ENCODE measurements at regions not wholly inside any gene's neighbourhood (a gene's known extent, or its start where the extent isn't known, plus 50 kb on each side); places are given as distances from the start of the nearest gene placed in this dataset.

DNA sequence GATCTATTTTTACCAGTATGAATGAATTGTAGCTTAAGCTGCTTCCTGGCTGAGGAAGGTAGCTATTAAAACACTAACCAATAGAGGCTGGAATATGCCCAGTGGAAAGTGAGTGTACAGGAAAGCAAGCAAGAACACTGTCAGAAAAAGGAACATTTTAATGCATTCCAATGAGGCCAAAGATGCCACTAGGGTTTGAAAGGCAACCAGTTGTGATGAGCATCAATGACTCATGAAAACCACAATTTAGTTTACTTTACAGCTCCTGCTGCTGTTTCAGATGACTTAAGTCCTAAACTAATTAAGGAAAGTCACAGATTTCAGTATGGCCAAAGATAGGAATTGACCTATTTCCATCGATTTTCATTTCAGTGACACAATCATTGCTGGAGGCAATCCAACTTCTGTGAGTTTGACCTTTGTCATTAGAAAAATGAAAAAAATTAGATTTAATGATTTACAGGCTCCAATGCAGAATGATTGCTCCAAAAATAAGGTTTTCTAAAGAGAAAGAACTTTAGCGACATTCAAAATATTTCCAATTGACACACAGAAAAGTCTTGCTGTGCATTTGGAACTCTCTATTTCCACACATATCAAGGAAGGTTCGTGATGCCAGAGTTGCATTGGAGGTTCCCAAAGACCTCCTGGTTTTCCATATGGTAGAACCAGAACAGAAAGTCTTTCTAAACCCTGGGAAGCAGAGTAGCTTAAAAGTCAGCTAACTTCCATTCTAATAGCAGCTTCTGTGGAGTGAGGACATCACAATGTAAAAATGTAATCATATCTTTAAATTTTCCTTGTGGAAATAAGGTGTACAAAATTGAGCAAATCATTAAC is 103.0 kb downstream of the SUCNR1 start:
- TF ChIP-seq POU6F1 (CRISPR knock-in tag; IDR thresholded peaks at IDR 0.05; ENCODE audit: borderline replicate concordance, low read depth): no peak
- TF ChIP-seq GLIS3 (CRISPR knock-in tag; IDR thresholded peaks at IDR 0.05): no peak
- TF ChIP-seq ZFP30 (CRISPR knock-in tag; IDR thresholded peaks at IDR 0.05): no peak
